ENCODE measurements at regions not wholly inside any gene's neighbourhood (a gene's known extent, or its start where the extent isn't known, plus 50 kb on each side); places are given as distances from the start of the nearest gene placed in this dataset.

GRCh38 chr2:234372506-234372905 is 124.4 kb downstream of the ARL4C start:
- TF ChIP-seq POLR2A (IDR thresholded peaks at IDR 0.05; ENCODE audit: low read depth, low read length): no peak
- TF ChIP-seq POLR2AphosphoS5 (IDR thresholded peaks at IDR 0.05; ENCODE audit: low read depth, low read length): no peak
